ENCODE measurements at regions not wholly inside any gene's neighbourhood (a gene's known extent, or its start where the extent isn't known, plus 50 kb on each side); places are given as distances from the start of the nearest gene placed in this dataset.

DNA sequence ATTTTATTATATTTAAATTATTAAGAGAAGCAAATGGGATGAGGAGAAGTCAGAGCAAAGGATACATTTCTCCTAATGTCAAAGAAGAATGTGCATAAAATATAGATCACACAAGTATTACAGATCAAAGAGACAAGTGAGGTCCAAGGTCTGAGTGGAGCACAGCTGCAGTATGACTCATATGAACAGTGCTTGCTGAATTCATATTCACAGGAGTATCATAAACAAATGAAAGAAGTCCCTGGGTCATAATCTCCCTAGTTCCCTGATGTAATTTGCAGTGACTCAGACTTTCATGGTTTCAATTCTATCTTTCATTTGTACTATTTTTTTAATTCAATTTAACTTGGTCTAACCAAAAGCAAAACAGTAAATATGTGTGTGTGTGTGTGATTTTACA is 499.0 kb upstream of the CCDC179 start:
- DNase-seq (ENCODE audit: low spot score) = peak; percentile 7

DNA sequence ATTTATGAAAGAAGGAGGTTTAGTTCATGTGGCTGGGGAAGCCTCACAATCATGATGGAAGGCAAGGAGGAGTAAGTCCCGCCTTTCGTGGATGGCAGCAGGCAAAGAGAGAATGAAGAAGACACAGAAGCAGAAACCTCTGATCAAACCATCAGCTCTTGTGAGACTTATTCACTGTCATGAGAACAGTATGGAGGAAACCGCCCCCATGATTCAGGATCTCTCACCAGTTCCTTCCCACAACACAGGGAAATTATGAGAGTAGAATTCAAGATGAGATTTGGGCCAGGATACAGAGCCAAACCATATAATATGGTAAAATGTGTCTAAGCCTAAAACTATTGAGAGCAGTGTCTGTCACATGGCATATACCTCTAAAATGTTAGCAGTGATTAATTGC is 503.8 kb upstream of the CCDC179 start:
- DNase-seq (ENCODE audit: low spot score) = no peak

DNA sequence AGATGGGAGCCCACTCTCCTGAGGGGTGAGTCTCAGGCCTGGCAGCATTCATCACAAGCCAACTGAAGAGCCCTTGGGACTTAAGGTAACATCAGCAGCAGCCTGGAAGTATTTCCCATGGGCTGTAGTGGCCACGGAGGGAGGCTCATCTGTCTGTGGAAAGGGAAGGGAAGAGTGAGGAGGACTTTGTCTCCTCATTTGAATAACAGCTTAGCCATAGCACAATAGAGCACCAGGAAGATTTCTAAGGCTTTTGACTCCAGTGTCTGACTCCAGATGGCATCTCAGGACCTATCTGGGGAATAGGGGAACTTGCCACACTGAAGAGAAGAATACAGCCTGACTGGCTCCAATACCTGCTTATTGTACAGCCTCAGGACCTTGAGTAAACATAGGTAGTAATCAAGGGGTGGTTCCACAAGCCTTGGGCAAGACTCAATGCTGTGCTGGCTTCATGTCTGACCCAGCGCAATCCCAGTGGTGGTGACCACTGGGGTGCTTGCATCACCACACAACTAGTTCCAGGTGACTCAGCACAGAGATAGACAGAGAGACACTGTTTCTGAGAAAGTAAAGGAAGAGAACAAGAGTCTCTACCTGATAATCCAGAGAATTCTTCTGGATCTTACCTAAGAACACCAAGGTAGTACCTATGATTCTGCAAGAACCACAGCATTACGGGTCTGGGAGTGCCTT is 510.5 kb upstream of the CCDC179 start:
- no peak for DNase-seq (ENCODE audit: low spot score)

DNA sequence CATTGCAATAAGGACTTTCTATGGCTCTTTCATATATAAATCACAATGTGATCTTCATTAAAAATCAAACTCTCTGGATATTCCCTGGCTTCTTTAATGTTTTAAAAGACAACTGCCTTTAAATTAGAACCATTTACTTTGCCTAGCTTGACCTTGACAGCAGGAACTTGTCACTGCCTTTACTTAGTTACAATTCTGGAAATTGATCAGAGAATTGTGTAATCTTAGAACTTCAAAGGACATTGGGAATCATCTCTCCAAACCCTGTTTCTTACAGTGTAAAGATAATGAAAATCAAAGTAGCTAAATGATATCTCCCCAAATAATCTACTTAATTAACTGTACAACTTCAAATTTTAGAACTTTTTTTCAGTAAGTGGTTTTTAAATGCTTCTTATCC is 517.6 kb upstream of the CCDC179 start:
- no peak for DNase-seq (ENCODE audit: low spot score)

DNA sequence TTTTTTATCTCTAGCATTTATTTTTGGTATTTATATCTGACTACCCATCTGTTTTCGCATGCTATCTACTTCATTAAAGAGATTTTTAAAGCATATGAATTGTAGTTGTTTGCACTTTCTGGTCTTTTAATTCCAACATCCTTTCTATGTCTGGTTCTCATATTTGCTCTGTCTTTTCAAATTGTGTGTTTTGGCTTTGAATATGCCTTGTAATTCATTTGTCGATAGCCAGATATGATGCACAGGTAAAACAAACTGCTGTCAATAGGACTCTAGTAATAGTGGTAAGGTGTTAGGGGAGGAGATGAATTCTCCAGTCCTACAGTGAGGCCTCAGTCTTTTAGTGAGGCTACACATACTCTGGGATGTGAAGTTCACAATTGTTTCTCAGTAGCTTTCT is 530.8 kb upstream of the CCDC179 start:
- no peak for DNase-seq (ENCODE audit: low spot score)

DNA sequence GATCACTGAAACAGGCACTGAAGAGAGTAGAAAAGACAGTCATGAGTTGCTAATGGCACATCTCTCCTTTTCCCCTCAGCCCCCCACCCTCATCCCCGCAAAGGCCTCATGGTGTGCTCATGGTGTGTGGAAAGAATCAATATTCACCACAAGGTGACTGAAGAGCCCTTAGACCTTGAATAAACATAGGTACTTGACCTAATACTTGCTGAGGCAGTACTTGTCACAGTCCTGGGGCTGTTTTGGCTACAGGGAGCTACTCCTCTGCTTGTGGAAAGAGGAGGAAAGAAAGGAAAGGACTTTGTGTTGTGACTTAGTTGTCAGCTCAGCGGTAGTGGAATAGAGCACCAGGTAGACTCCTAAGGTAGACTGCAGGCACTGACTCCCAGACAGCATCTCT is 537.8 kb upstream of the CCDC179 start:
- no peak for DNase-seq (ENCODE audit: low spot score)

DNA sequence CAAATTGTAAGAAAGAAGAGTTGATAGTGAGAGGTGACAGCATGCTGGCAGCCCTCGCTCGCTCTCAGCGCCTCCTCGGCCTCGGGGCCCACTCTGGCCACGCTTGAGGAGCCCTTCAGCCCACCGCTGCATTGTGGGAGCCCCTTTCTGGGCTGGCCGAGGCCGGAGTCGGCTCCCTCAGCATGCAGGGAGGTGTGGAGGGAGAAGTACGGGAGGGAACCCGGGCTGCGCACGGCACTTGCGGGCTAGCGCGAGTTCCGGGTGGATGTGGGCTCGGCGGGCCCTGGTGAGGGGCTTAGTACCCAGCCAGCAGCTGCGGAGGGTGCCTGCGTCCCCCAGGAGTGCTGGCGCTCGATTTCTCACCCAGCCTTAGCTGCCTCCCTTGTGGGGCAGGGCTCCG is 539.7 kb upstream of the CCDC179 start:
- DNase-seq (ENCODE audit: low spot score) = no peak

DNA sequence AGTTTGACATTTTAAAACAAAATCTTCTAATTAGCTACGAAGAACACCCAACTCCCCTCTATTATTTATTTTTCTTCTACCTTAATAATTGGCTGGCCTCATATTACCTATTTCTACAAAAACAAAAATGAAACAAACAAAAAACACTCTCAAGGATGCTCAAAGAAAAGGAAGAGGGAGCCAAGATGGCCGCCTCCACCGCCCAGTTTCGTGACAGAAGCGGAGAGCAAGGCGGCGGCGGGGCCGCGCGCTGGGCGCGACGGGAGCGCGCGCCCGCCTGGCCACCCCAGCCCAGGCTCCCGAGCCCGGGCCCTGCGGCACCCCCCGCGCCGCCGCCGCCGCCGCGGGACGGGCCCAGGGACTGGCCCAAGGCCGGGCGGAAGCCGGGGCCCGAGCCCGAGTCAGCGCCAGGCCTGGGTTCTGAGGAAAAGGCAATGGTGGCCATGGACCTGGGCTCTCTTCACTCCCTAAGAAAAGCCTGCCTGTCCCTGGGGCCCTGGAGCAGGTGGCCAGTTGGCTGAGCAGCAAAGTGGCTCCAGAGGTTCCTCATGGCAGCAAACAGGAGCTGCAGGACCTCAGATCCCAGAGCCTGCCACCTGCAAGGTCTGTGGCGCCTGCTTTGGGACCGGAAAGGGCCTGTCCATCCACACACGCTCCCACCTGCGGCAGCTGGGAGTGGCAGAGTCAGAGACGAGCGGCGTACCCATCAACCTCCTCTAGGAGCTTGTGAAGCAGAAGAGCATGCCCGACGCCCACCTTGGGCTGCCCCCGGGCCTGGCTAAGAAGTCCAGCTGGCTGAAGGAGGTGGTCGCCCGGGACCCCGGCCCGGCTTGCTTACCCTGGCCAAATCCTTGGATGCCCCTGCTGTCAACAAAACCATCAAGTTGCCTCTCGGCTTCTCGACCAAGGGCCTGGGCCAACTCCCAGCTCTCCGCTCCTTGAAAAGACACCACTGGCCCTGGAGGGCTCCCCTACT is 543.2 kb upstream of the CCDC179 start:
- DNase-seq (ENCODE audit: low spot score) = no peak

DNA sequence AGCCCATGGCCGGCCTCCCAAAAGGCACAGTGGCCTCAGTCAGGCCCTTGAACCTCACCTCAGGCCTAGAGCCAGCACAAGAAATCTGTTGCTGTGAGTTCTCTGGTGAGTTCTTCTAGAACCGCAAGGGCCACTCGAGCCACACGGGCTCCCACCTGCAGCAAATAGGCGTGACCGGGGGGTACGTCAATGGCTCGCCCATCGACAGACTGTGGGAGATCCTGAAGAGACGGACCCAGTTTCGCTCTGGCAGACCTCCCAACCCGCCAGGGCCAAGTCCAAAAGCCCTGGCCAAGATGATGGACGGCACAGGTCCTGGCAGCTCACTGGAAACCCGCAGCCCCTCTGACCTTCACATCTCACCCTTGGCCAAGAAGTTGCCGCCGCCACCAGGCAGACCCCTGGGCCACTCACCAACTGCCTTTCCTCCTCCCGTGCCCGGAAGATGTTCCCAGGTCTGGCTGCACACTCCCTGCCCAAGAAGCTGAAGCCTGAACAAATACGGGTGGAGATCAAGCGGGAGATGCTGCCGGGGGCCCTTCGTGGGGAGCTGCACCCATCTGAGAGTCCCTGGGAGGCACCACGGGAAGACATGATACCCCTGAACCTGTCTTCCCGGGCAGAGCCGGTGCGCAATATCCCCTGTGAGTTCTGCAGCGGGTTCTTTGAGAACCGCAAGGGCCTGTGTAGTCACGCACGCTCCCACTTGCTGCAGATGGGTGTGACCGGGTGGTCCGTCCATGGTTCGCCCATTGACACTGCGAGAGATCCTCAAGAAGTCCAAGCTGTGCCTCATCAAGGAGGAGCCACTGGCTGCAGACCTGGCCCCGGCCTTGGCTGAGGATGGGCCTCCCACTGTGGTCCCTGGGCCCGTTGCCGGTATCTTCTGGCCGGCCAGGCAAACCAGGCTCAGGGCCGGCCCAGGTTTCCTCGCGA is 544.2 kb upstream of the CCDC179 start:
- DNase-seq (ENCODE audit: low spot score) = no peak

DNA sequence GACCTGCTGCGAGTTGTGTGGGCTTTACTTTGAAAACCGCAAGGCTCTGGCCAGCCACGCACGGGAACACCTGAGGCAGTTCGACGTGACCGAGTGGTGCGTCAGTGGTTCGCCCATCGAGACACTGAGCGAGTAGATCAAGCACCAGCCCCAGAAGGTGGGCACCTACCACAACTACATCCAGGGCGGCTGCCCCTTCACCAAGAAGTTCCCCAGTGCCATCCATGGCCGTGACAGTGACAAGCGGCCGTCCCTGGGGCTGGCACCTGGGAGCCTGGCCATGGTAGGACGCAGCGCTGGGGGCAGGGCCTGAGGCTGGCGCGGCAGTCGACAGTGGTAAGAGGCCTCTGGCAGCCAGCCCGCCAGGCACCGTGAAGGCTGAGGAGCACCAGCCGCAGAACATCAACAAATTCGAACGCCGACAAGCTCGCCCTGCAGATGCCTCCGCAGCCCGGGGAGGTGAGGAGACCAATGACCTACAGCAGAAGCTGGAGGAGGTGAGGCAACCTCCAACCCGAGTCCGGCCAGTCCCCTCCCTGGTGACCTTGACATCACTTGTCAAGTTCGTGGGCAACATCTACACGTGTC is 545.2 kb upstream of the CCDC179 start:
- no peak for DNase-seq (ENCODE audit: low spot score)

DNA sequence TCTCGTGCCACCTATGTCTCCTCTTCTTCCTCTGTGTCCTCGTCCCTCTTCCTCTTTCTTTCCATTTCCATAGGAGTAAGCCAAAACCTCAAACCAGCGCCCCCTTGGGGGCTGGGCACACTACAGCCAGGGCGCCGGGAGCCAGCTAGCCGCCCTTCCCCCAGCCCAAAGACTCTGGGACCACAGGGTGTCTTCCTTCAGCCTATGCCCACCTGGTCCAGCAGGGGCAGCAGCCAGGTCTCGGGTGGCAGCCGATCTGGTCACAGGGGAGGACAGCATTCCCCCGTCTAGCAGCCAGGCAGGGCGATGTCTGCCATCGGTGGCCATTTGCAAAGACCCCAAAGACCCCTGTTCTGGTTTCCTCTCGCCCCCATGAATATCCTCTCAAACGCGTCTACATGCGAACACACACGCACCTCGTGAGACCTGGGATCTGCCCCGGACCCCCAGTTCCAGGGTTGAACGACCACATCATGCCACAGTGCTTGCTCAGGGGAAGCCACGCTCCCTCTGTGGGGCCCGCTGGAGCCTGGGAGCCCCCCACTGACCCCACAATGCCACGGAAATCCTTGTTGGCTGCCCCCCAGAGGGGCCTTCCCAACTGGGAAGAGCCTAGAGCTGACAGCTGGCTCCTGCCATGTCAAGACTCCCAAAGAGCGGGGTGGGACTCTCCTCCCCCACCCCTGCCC is 546.0 kb upstream of the CCDC179 start:
- DNase-seq (ENCODE audit: low spot score) = no peak

DNA sequence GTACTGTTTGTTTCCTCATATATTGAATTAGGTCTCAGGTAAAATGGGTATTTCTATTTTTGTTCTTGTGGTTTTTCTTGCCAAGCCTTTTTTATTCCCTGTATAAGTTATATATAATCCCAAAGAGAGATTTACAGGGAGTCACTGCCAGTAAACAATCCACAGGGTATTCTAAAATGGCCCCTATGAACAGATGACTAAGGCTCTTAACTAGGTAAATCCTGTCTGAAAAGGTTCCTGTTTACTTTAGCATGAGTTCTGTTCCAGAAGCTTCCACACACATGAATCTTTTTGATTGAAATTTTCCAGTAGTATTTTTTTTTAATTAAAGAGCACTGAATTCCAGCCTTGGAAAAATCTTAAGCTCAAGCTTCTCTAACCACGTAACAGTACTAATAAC is 552.8 kb upstream of the CCDC179 start:
- DNase-seq (ENCODE audit: low spot score) = no peak

DNA sequence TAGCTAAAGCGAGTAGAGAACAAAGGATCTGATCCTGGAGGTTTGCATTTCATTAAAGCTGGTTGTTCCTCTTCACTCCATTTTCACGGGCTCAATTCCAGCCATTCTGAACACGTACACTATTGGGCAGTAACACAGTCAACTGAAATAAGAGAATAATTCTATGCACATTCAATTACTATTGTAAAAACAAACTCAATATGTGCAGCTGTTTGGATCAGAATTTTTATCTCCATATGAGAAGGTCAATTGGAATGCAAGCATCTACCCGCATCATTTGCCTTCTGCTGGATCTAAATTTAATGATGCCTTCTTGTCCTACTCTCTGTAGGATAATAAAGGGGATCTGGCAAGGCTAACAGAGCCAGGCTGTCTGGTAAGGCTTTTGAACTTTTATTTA is 562.8 kb upstream of the CCDC179 start:
- DNase-seq (ENCODE audit: low spot score) = no peak

DNA sequence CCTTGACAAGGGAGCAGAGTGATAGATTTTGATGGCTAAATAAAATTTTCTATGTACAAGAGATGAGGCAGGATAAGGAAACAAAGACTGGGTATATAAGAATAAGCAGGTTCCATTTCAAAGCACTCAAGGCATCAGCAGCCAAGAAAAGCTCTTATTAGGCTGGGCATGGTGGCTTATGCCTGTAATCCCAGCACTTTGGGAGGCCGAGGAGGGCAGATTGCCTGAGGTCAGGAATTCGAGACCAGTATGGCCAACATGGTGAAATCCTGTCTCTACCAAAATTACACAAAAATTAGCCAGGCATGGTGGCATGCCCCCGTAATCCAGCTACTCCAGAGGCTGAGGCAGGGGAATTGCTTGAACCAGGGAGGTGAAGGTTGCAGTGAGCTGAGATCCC is 563.4 kb upstream of the CCDC179 start:
- no peak for DNase-seq (ENCODE audit: low spot score)

DNA sequence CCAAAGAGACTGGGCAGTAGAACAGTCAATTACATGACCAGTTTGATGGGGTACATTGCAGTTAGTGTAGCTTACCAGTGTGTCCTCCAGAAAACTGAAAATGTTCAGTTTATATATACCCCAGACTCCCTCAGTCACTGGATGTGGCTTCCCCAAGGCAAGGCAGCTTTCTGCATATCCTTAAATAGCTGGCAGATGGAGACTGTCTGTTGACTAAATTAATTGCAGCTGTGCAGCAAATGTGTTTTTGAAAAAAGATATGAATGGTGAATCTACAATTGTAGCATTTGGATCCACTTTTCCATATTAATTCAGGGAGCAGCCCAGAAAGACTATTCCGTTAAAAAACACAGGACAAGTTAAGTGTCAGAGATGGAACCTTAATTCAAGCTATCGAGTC is 565.1 kb upstream of the CCDC179 start:
- no peak for DNase-seq (ENCODE audit: low spot score)

DNA sequence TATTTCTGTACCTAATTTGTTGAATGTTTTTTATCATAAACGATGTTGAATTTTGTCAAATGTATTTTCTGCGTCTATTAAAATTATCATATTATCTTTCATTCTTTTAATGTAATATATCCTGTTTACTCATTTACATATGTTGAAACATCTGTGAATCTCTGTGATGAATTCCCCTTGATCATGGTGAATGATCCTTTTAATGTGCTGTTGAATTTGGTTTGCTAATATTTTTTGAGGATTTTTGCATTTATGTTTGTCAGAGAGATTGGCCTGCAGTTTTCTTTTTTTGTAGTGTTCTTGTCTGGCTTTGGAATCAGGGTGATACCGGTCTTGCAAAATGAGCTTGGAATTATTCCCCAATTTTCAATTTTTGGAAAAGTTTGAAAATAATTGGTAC is 569.3 kb upstream of the CCDC179 start:
- no peak for DNase-seq (ENCODE audit: low spot score)

DNA sequence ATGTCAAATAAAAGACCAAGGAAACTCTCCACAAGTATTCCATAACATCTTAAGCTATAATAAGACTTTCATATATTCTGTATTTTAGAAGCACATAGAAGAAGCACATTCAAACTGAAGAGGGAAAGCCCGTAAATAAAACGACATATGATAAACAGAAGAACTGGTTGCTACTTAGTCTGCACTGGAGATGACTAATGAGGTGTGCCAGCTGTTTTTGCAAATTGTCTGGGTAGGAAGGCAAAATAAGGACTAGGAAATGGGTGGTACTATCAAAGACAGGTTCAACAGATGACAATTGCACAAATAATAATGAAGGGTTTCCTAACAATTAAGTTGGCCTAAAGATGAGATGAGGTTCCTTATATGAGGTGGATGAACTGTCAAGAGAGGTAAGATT is 593.2 kb upstream of the CCDC179 start:
- no peak for DNase-seq (ENCODE audit: low spot score)

DNA sequence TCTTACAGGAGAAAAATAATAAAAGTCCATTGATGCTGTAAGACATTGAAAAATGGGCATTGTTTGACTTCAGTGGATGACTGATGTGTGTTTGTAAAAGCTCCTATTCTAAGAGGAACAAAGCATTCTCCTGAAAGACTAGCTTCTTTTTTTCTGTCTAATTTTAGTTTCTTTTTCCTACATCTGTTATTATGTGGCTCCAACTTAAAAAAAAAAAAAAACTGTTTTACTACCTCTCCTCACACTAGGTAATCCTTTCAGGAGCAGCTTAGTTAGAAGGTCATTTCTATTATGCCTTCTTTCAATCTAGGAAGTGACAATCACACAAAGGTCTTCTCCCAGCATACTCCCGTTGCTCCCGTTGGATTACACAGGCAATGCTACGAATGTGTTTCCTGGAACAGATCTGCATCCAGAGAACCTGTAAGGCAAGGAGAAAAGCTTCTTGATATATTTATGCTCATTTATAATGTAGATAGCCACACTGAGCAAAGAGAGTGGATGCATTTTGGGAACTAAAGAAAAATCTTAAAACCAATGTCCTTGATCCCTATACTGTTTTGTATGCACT is 595.1 kb upstream of the CCDC179 start:
- DNase-seq (ENCODE audit: low spot score) = peak; percentile 65

DNA sequence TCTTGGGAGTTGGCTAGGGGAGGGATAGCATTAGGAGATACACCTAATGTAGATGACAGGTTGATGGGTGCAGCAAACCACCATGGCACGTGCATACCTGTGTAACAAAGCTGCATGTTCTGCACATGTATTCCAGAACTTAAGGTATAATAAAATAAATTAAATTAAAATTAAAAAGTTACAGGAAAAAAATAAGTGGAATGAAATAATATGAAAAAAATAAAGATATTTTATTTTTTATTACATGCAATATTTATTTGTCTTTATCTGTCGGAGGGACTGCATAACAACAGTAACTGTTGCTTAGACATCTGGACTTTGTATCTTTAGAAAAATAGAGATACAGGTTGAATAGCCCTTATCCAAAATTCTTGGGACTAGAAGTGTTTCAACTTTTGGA is 597.4 kb upstream of the CCDC179 start:
- no peak for DNase-seq (ENCODE audit: low spot score)

DNA sequence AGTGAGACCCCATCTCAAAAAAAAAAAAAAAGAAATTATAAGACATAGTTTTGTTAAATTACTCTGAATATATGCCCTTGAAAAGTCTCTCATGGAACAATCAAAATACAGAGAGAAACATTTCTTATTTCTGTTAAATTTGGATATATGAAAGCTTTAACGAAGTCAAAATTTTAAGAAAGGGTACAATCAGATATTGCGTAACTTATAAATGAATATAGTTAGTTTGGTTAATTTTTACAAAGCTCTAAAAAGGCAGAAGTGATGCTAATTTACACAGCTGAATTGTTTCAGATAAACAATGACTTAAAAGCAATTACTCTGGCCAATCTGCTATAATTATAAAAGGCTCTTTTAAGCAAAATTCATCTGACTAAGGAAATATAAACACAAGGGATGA is 611.6 kb upstream of the CCDC179 start:
- no peak for DNase-seq (ENCODE audit: low spot score)

DNA sequence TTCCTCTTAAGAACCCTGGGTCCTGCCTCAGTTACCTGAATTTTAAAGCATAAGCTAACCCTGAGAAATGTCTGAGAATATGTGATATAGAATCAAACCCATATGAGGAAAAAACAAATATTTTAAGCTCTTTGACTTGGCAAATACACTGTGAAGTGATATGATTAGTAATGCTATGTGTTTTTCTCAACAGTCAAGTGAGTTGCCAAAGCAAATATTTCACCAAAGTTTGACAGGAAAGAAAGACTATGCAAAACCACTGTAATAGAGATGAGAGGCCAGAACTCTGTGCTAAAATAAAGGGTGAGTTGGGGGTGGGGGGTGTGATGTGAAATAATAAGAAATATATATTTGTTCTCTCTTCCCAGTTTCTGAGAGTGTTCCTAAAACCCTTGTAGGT is 613.5 kb upstream of the CCDC179 start:
- no peak for DNase-seq (ENCODE audit: low spot score)
